SJCRH30 (cell line): ENCODE measurements at regions not wholly inside any gene's neighbourhood (a gene's known extent, or its start where the extent isn't known, plus 50 kb on each side); places are given as distances from the start of the nearest gene placed in this dataset.

Source experiments
- DNase-seq, 2 experiments: peaks; one replicate each; pipeline ENCODE4 v3.0.0-alpha.2; 2015 to 2020
- H3K27ac ChIP-seq: fragments of 250-450 bp; sonication (Bioruptor Pico); 2 replicates; pipeline ENCODE4 v1.5.1; 2020; ENCODE audit warnings: mild to moderate bottlenecking, moderate library complexity
- H3K27me3 ChIP-seq: fragments of 250-450 bp; sonication (Bioruptor Pico); 2 replicates; pipeline ENCODE4 v1.5.1; 2020; ENCODE audit warnings: mild to moderate bottlenecking, moderate library complexity
- H3K36me3 ChIP-seq: fragments of 250-450 bp; sonication (Bioruptor Pico); 2 replicates; pipeline ENCODE4 v1.5.1; 2020; ENCODE audit warnings: mild to moderate bottlenecking, moderate library complexity
- H3K4me1 ChIP-seq: fragments of 250-450 bp; sonication (Bioruptor Pico); 2 replicates; pipeline ENCODE4 v1.5.1; 2020; ENCODE audit warnings: mild to moderate bottlenecking, moderate library complexity
- H3K4me3 ChIP-seq: fragments of 250-450 bp; sonication (Bioruptor Pico); 2 replicates; pipeline ENCODE4 v1.5.1; 2020; ENCODE audit warnings: mild to moderate bottlenecking, moderate library complexity
- H3K9me3 ChIP-seq: fragments of 250-450 bp; sonication (Bioruptor Pico); replicated peaks from 2 replicates; pipeline ENCODE4 v1.5.1; 2020; ENCODE audit warnings: mild to moderate bottlenecking, moderate library complexity

DNA sequence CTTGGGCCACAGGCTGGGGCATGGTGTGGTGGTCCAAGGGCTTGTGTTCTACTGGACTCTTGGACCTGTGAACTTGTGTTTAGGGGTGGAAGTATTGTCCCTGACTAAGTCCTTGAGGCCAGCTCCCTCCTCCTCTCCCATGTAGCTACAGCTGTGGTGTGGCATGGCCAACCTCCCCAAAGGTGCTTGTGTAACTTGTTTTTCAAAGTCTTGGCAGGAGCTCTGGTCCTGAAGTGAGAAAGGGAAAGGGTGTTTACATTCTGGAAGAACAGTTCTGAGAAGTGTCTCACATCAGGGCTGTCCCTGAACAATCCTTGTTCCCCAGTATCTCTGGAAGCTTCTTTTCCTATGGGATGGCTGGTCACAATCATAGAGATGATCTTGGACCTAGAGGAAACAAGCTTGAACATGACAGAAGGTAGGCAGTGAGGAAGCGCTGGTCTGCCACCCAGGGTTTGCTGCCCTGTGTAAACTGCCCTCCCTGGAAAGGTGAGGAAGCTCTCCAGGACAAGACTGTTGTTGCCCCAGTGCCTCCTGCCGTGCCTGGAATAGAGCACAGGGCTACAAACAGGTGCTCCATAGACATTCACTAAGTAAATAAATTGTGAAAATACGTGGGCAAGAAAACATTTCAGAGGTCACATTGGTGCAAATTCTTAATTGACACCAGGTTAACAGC, 64.6 kb upstream of the KLF9 start:
- Histone ChIP-seq H3K9me3 (no peaks in the 10 kb centered on the region), H3K4me1 (peaks cover 28% of the 10 kb centered on the region), H3K36me3 (no peaks in the 10 kb centered on the region), H3K27ac (no peak overlapping the region), H3K27me3 (no peaks in the 10 kb centered on the region), H3K4me3 (no peak overlapping the region)
- DNase-seq = no peak

- Histone ChIP-seq H3K27ac (no peak overlapping the region), H3K4me1 (peaks cover 28% of the 10 kb centered on the region), H3K27me3 (no peaks in the 10 kb centered on the region), H3K4me3 (no peak overlapping the region), H3K9me3 (no peaks in the 10 kb centered on the region), H3K36me3 (no peaks in the 10 kb centered on the region)
- no peak for DNase-seq
Measured at GRCh38 chr9:70477907-70478480, 63.5 kb upstream of the KLF9 start.

GRCh38 chr9:70477146-70477745, 62.8 kb upstream of the KLF9 start:
- Histone ChIP-seq H3K27me3 (no peaks in the 10 kb centered on the region), H3K4me1 (peaks cover 28% of the 10 kb centered on the region), H3K4me3 (no peak overlapping the region), H3K27ac (no peak overlapping the region), H3K9me3 (no peaks in the 10 kb centered on the region), H3K36me3 (no peaks in the 10 kb centered on the region)
- DNase-seq = peak; percentile 33 to 51

- Histone ChIP-seq H3K4me3 (no peak overlapping the region), H3K27me3 (no peaks in the 10 kb centered on the region), H3K36me3 (no peaks in the 10 kb centered on the region), H3K4me1 (peaks cover 28% of the 10 kb centered on the region), H3K9me3 (no peaks in the 10 kb centered on the region), H3K27ac (no peak overlapping the region)
- DNase-seq = no peak
Measured at GRCh38 chr9:70475211-70475610, 60.8 kb upstream of the KLF9 start.

DNA sequence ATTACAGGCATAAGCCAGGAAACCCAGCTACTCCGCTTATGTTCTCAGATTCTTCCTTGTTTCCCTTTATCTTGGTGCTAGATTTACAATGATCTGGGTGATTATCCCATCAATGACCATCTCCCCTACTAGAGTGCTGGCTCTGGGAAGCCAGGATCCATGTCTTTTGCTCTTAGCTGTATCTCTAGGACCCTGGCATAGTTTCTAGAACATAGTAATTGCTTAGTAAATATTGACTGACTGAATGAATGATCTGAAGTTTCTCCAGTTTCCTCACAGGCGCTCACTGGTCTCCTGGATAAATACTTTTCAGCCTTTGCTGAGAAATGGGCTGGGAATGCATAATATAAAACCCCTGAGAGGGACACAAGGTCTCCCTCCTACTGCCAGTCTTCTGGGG, 60.0 kb upstream of the KLF9 start:
- DNase-seq = no peak
- Histone ChIP-seq H3K4me1 (peaks cover 20% of the 10 kb centered on the region; the same call in 1 of the 2 replicates), H3K27ac (no peak overlapping the region), H3K4me3 (no peak overlapping the region), H3K36me3 (no peaks in the 10 kb centered on the region), H3K9me3 (no peaks in the 10 kb centered on the region), H3K27me3 (no peaks in the 10 kb centered on the region)

- H3K4me1 ChIP-seq = peaks cover 15% of the 10 kb centered on the region; the same call in 1 of the 2 replicates
- no peak overlapping the region for H3K27ac ChIP-seq
- no peaks in the 10 kb centered on the region for H3K27me3 ChIP-seq
- H3K36me3 ChIP-seq = no peaks in the 10 kb centered on the region
- DNase-seq = no peak
- no peak overlapping the region for H3K4me3 ChIP-seq
- no peaks in the 10 kb centered on the region for H3K9me3 ChIP-seq
Measured at GRCh38 chr9:70472268-70473249, 58.1 kb upstream of the KLF9 start.

DNA sequence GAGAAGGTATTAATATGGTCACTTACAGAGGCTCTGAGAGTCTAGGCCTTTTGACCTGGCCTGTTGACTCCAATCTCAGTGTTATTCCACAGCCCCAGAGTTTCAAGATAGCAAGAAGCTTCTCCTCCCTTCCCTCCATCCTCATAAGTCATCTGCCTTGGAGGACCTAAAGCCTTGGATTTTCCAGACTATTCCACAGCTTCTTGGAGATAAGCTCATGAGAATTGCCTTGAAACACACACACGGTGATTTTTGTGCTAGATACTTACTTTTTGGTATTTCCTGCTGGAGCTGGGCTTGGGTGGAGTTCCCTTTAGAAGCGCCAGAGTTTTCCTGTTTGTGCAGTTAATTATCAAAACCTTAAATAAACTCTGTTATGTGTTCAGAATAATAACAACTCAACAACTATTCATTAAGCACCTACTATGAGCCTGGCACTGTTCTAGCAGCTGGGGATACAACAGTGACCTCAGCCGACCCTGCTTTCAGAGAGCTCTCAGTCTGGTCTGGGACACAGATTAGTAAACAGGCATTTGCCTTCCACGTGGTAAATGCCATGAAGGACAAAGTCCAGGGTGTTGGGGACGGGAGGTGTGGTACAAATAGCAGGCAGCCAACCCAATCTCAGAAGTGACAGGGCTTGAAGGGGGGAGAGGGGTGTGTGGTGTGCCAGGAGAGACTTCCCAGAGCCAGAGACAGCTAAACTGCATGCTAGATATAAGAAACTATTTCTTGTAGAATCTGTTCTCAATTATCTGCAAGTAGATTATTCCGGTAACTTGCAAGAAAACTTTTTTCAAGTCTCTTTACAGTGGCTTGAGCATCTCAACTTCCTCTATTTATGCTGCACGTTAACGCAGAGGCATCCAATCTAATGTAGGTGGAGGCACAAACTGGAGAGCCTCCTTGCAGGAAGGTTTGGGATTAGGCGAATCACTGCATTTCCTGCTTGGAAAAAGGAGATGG, 55.9 kb upstream of the KLF9 start:
- Histone ChIP-seq H3K27ac (no peak overlapping the region), H3K4me3 (no peak overlapping the region), H3K36me3 (no peaks in the 10 kb centered on the region), H3K4me1 (peaks cover 4% of the 10 kb centered on the region; the same call in 1 of the 2 replicates), H3K9me3 (no peaks in the 10 kb centered on the region), H3K27me3 (no peaks in the 10 kb centered on the region)
- no peak for DNase-seq

DNA sequence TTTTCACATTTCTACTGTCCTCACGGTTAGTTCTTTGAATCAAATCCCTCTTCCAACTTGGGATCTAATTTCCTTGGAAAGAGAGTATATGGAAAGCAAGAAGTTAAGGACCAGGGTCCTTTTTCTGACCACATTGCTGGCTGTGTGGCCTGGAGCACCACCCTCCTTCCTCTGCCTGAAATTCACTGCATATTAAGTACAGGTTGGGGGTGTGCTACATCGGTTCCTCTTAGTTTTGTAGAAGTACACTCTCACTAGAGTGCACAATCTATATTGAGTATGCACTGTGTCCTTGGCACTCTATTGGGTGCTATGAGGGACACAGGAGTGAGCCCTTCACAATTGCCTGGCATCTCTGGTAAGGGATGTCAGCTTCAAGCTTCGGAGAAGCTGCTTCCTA, 53.8 kb upstream of the KLF9 start:
- Histone ChIP-seq H3K27ac (no peak overlapping the region), H3K27me3 (no peaks in the 10 kb centered on the region), H3K4me3 (no peak overlapping the region), H3K36me3 (no peaks in the 10 kb centered on the region), H3K4me1 (peaks cover 4% of the 10 kb centered on the region; the same call in 1 of the 2 replicates), H3K9me3 (no peaks in the 10 kb centered on the region)
- DNase-seq = no peak

- no peaks in the 10 kb centered on the region for H3K36me3 ChIP-seq
- H3K27ac ChIP-seq = no peak overlapping the region
- H3K4me1 ChIP-seq = peaks cover 4% of the 10 kb centered on the region; the same call in 1 of the 2 replicates
- H3K9me3 ChIP-seq = no peaks in the 10 kb centered on the region
- no peak for DNase-seq
- no peaks in the 10 kb centered on the region for H3K27me3 ChIP-seq
- no peak overlapping the region for H3K4me3 ChIP-seq
Measured at GRCh38 chr9:70466976-70467561, 52.6 kb upstream of the KLF9 start.

DNA sequence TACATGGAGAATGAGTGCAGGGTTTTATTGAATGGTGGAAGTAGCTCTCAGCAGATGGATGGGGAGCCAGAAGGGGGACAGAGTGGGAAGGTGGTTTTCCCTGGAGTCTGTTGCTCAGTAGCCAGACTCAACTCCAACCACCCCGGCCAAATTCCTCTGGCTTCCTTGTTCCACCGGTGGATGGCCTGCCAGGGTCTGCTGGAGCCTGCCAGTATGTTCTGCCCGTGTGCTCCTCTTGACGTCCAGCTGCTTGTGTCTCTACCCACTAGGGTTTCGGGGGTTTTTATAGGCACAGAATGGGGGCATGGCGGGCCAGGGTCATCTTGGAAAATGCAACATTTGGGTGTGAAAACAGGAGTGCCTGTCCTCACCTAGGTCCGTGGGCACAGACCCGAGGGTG, 51.4 kb upstream of the KLF9 start:
- Histone ChIP-seq H3K4me1 (peaks cover 4% of the 10 kb centered on the region; the same call in 1 of the 2 replicates), H3K27ac (no peak overlapping the region), H3K36me3 (no peaks in the 10 kb centered on the region), H3K9me3 (no peaks in the 10 kb centered on the region), H3K4me3 (no peak overlapping the region), H3K27me3 (no peaks in the 10 kb centered on the region)
- DNase-seq = no peak

- no peaks in the 10 kb centered on the region for H3K27me3 ChIP-seq
- H3K4me3 ChIP-seq = no peak overlapping the region
- no peaks in the 10 kb centered on the region for H3K36me3 ChIP-seq
- no peak overlapping the region for H3K27ac ChIP-seq
- no peak for DNase-seq
- no peaks in the 10 kb centered on the region for H3K9me3 ChIP-seq
- peaks cover under 1% of the 10 kb centered on the region; the same call in 1 of the 2 replicates for H3K4me1 ChIP-seq
Measured at GRCh38 chr9:70465398-70465797, 50.9 kb upstream of the KLF9 start.
